Activated CD8-positive, alpha-beta memory T cell treated with anti-CD3 and anti-CD28 coated beads, Interleukin-2, amount 10 ng/mL, durations not matched to agents 7 days and 5 days (primary cell): ENCODE measurements at regions not wholly inside any gene's neighbourhood (a gene's known extent, or its start where the extent isn't known, plus 50 kb on each side); places are given as distances from the start of the nearest gene placed in this dataset.
"Not testable (repeated sequence)": the region's sequence is repeated elsewhere in the genome, so short reads cannot be mapped to it uniquely, and the experiment has no call there.

ENCODE experiments used
- ATAC-seq: fragments of 150-1000 bp; cut with Tn5 transposase; one replicate; pipeline ENCODE4 v1.10.0; 2021; ENCODE audit warnings: moderate library complexity
- CTCF ChIA-PET: fragments of 350-600 bp; sonication (Branson Sonifier 250); formaldehyde crosslinking; loops from one replicate; lab custom pipeline; 2021; ENCODE audit warnings: antibody characterized with exemption; lab: Charles Lee
- DNase-seq: peaks from one replicate; pipeline ENCODE4 v3.0.0-alpha.2; 2020
- H3K27ac Mint-ChIP-seq: one replicate; pipeline ENCODE4 v1.8.0; 2021; ENCODE audit warnings: mild to moderate bottlenecking, mixed read lengths
- H3K27me3 Mint-ChIP-seq: one replicate; pipeline ENCODE4 v1.8.0; 2021; ENCODE audit warnings: mixed read lengths
- H3K36me3 Mint-ChIP-seq: one replicate; pipeline ENCODE4 v1.8.0; 2021; ENCODE audit warnings: mild to moderate bottlenecking, mixed read lengths
- H3K4me1 Mint-ChIP-seq: one replicate; pipeline ENCODE4 v1.8.0; 2021; ENCODE audit warnings: mixed read lengths
- H3K4me3 Mint-ChIP-seq: one replicate; pipeline ENCODE4 v1.8.0; 2021; ENCODE audit warnings: mild to moderate bottlenecking, moderate library complexity, mixed read lengths
- H3K9me3 Mint-ChIP-seq: one replicate; pipeline ENCODE4 v1.8.0; 2022; ENCODE audit warnings: low read depth, mixed read lengths

- Mint-ChIP-seq H3K4me3 (no peak overlapping the region), H3K9me3 (no peaks in the 10 kb centered on the region), H3K4me1 (no peaks in the 10 kb centered on the region), H3K27ac (no peak overlapping the region), H3K36me3 (no peaks in the 10 kb centered on the region), H3K27me3 (peaks cover 39% of the 10 kb centered on the region)
- DNase-seq: no peak
- no peak for ATAC-seq
- CTCF ChIA-PET: interaction anchor here (1.0 kb wide), 1 partner anchor 9 kb away, joined by 3 read pairs; no protein-coding TSS in a partner anchor
Observed at GRCh38 chr6:128724738-128725137, 158.2 kb upstream of the LAMA2 start.

DNA sequence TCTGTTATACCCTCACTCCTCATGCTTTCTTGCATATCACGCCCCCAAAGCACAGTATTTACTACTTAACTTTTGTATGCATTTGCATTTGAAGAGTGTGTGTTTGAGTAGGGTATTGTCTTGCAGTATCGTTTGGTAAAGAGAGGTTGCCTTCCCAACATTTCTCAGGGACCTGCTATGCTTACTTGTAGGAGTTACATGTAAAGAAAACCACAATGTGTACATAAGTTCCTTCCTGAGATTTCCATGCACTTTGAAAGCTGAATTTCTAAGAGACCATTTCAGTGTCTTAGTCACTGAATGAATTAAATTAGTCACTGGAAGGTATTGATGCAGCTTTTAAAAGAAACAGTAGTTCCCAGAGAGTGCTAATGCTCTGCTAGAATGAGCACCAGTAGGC lies 159.3 kb upstream of the LAMA2 start:
- peaks cover 30% of the 10 kb centered on the region for H3K27me3 Mint-ChIP-seq
- DNase-seq (no peak), ATAC-seq (no peak)
- H3K27ac Mint-ChIP-seq: no peak overlapping the region
- H3K4me3 Mint-ChIP-seq: no peak overlapping the region
- H3K4me1 Mint-ChIP-seq: no peaks in the 10 kb centered on the region
- no peaks in the 10 kb centered on the region for H3K9me3 Mint-ChIP-seq
- CTCF ChIA-PET: no interaction called here
- H3K36me3 Mint-ChIP-seq: no peaks in the 10 kb centered on the region

GRCh38 chr6:128720891-128721290 lies 162.0 kb upstream of the LAMA2 start:
- Mint-ChIP-seq H3K4me3 (no peak overlapping the region), H3K4me1 (no peaks in the 10 kb centered on the region), H3K27ac (no peak overlapping the region), H3K27me3 (peaks cover 23% of the 10 kb centered on the region), H3K9me3 (no peaks in the 10 kb centered on the region), H3K36me3 (no peaks in the 10 kb centered on the region)
- no peak for ATAC-seq
- CTCF ChIA-PET: no interaction called here
- no peak for DNase-seq

DNA sequence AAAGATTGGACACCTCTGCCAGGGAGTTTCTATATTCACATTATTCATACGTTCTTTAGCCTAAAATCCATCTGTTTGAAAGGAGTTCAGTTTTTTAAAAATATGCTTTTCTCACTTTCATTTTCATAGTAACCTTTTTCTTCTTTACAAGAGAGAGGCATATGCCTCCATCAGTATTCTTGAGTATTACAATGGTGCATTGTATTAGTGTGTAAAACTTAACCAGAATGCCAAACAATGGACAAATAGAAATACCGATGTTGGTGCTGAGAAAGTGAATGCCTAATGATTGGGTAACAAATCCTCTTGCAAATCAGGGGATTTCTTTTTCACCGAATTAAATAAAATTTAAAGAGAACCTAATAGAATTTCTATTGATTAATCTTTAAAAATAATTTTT lies 163.2 kb upstream of the LAMA2 start:
- ATAC-seq (no peak), DNase-seq (no peak)
- CTCF ChIA-PET: no interaction called here
- Mint-ChIP-seq H3K27ac (no peak overlapping the region), H3K36me3 (no peaks in the 10 kb centered on the region), H3K27me3 (peaks cover 29% of the 10 kb centered on the region), H3K9me3 (no peaks in the 10 kb centered on the region), H3K4me3 (no peak overlapping the region), H3K4me1 (no peaks in the 10 kb centered on the region)

- Mint-ChIP-seq H3K36me3 (no peaks in the 10 kb centered on the region), H3K4me3 (no peak overlapping the region), H3K9me3 (no peaks in the 10 kb centered on the region), H3K27ac (no peak overlapping the region), H3K27me3 (peaks cover 19% of the 10 kb centered on the region), H3K4me1 (no peaks in the 10 kb centered on the region)
- DNase-seq: no peak
- ATAC-seq: no peak
- CTCF ChIA-PET: interaction anchor here (1.1 kb wide), 1 partner anchor 36 kb away, joined by 3 read pairs; no protein-coding TSS in a partner anchor
Observed at GRCh38 chr6:128713461-128713860, 169.5 kb upstream of the LAMA2 start.

- CTCF ChIA-PET: interaction anchor here (1.1 kb wide), 1 partner anchor 37 kb away, joined by 3 read pairs; no protein-coding TSS in a partner anchor
- ATAC-seq (no peak), DNase-seq (no peak)
- Mint-ChIP-seq H3K27me3 (peaks cover 16% of the 10 kb centered on the region), H3K4me3 (no peak overlapping the region), H3K4me1 (no peaks in the 10 kb centered on the region), H3K9me3 (no peaks in the 10 kb centered on the region), H3K27ac (no peak overlapping the region), H3K36me3 (no peaks in the 10 kb centered on the region)
Observed at GRCh38 chr6:128712898-128713297, 170.0 kb upstream of the LAMA2 start.

DNA sequence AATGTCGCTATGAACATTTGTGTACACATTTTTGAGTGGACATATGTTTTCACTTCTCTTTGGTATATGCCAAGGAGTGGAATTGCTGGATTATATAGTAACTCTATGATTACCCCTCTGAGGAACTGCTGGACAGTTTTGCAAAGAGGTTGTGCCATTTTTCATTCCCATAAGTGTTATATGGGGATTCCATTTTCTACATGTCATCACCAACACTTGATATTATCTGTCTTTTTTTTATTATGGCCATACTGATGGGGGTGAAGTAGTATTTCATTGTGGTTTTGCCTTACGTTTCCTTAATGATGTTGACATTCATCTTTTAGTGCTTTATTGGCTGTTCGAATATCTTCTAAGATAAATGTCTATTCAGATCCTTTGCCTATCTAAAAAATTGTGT lies 171.8 kb upstream of the LAMA2 start:
- H3K4me1 Mint-ChIP-seq: no peaks in the 10 kb centered on the region
- H3K27me3 Mint-ChIP-seq: peaks cover 14% of the 10 kb centered on the region
- CTCF ChIA-PET: no interaction called here
- H3K9me3 Mint-ChIP-seq: no peaks in the 10 kb centered on the region
- DNase-seq: no peak
- no peak overlapping the region for H3K27ac Mint-ChIP-seq
- ATAC-seq: no peak
- no peaks in the 10 kb centered on the region for H3K36me3 Mint-ChIP-seq
- H3K4me3 Mint-ChIP-seq: no peak overlapping the region

GRCh38 chr6:128710315-128710714 lies 172.6 kb upstream of the LAMA2 start:
- Mint-ChIP-seq H3K4me1 (no peaks in the 10 kb centered on the region), H3K27me3 (peaks cover 7% of the 10 kb centered on the region), H3K4me3 (no peak overlapping the region), H3K9me3 (no peaks in the 10 kb centered on the region), H3K27ac (no peak overlapping the region), H3K36me3 (no peaks in the 10 kb centered on the region)
- CTCF ChIA-PET: no interaction called here
- DNase-seq (no peak), ATAC-seq (no peak)

DNA sequence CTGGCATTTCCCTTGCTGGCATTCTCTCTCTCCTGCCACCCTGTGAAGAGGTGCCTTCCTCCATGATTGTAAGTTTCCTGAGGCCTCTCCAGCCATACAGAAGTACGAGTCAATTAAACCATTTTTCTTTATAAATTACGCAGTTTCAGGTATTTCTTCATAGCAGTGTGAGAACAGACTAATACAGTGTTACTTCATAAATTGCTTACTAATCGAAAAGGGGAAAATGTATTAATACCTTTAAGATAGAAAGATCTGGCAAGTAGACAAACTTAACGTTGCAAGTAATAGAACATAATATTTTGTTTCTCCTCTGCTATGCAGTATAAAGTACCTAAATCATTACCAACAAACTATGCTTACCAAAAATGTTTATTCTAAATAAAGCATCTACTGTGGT lies 178.3 kb upstream of the LAMA2 start:
- no peak for ATAC-seq
- Mint-ChIP-seq H3K4me1 (no peaks in the 10 kb centered on the region), H3K9me3 (no peaks in the 10 kb centered on the region), H3K27ac (no peak overlapping the region), H3K4me3 (no peak overlapping the region), H3K27me3 (no peaks in the 10 kb centered on the region), H3K36me3 (no peaks in the 10 kb centered on the region)
- CTCF ChIA-PET: no interaction called here
- DNase-seq: no peak

DNA sequence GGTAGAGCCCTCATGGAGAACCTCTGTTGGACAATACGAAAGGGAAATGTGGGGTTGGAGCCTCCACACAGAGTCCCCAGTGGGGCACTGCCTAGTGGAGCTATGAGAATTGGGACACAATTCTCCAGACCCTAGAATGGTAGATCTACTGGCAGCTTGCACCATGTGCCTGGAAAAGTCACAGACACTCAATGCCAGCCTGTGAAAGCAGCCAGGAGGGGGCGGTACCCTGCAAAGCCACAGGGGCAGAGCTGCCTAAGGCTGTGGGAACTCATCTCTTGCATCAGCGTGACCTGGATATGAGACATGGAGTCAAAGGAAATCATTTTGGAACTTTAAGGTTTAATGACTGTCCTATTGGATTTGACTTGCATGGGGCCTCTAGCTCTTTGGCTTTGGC lies 179.1 kb upstream of the LAMA2 start:
- H3K4me3 Mint-ChIP-seq, H3K27me3 Mint-ChIP-seq, H3K27ac Mint-ChIP-seq, H3K4me1 Mint-ChIP-seq, H3K36me3 Mint-ChIP-seq, ATAC-seq, CTCF ChIA-PET, H3K9me3 Mint-ChIP-seq, DNase-seq: not testable (repeated sequence)

DNA sequence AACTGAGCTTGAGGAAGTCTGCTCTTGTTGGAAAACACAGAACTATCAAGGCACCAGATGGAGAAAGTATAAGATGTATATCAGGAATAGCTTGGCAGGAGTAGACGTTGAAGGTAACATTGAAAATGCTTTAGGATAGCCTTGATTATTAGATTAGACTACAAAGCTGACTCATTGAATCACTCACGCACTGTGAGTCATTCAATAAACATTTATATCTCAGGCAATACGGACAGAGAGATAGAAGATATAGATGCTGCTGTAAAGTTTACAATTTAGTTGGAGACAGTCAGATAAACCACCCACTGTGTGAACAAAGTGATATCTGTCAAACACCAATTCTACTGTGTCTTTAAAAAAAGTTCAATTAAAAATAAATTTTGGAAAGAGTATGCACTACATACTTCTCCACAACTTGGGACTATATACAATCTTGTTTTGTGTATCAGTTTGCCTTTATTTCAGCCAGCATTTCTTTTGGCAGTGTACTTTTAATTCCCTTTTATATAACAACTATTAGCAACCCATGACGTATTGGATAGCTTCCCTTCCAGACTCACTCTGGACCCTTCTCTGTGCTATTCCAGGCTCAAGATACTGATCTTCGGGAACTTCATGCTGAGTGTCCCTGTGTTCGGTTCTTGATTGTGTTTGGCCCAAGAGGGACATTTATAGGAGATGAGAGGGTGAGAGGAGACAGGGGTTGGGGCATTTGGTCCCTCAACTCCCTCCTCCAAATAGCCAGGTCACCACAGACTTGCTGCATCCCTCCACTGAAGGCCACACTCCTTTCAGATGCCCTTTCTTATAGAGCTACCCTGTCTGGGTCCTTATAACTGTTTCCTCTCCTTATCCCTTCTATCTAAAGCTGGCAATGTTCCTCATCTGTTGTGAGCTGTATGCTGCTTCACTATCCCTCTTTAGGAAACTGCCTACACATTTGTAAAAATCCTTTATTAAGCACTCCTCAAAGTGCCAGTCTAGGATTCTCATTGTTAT lies 176.6 kb upstream of the PTPRK start:
- H3K27ac Mint-ChIP-seq: no peak overlapping the region

GRCh38 chr6:128694303-128695009 lies 174.1 kb upstream of the PTPRK start:
- CTCF ChIA-PET: no interaction called here
- peaks cover 10% of the 10 kb centered on the region for H3K27me3 Mint-ChIP-seq
- no peak overlapping the region for H3K4me3 Mint-ChIP-seq
- no peak for DNase-seq
- H3K27ac Mint-ChIP-seq: no peak overlapping the region
- H3K9me3 Mint-ChIP-seq: no peaks in the 10 kb centered on the region
- ATAC-seq: no peak
- H3K36me3 Mint-ChIP-seq: no peaks in the 10 kb centered on the region
- no peaks in the 10 kb centered on the region for H3K4me1 Mint-ChIP-seq

More for the DNA sequence above, 176.6 kb upstream of the PTPRK start:
- H3K4me1 Mint-ChIP-seq: no peaks in the 10 kb centered on the region
- peaks cover 3% of the 10 kb centered on the region for H3K27me3 Mint-ChIP-seq
- DNase-seq: no peak
- CTCF ChIA-PET: no interaction called here
- H3K9me3 Mint-ChIP-seq: no peaks in the 10 kb centered on the region
- H3K4me3 Mint-ChIP-seq: no peak overlapping the region
- no peaks in the 10 kb centered on the region for H3K36me3 Mint-ChIP-seq
- no peak for ATAC-seq

DNA sequence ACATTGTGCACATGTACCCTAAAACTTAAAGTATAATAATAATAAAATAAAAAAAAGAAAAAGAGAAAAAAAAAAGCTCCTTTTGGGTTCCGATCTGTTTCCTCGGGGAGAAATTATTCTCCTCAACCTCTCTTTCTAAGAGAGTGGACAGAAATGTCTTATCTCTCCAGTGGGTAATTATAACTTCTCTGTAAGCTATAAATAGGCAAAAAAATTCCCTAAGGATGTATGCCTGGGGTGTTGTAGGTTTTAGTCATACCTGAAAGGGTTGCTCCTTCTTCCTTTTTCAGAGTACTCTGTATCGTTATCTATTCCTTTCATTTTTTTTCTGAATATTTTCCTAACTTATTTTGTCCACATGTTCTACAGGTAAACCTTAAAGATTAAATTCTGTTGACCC lies 169.7 kb upstream of the PTPRK start:
- no peak for DNase-seq
- no peaks in the 10 kb centered on the region for H3K4me1 Mint-ChIP-seq
- H3K4me3 Mint-ChIP-seq: no peak overlapping the region
- CTCF ChIA-PET: no interaction called here
- H3K27ac Mint-ChIP-seq: no peak overlapping the region
- no peak for ATAC-seq
- no peaks in the 10 kb centered on the region for H3K36me3 Mint-ChIP-seq
- peaks cover 17% of the 10 kb centered on the region for H3K27me3 Mint-ChIP-seq
- H3K9me3 Mint-ChIP-seq: no peaks in the 10 kb centered on the region

DNA sequence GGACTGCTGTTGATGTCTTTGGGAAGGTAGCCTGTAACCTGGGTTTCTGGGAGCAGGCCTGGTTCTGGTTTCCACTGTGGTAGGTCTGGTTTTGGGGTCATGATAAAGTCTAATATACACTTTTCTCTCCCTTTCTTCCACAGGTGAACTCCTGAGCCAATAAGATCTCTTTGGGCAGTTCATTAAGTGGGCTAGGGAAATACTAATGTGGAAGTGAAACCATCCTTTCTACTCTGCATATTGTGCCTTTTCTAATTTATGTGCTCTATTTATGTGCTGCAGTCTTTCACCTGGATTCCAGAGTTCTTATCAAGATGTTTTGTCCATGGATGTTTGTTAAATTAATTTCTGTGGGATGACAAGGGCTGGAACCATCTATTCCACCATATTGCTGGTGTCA lies 165.7 kb upstream of the PTPRK start:
- Mint-ChIP-seq H3K4me3 (no peak overlapping the region), H3K27ac (no peak overlapping the region), H3K9me3 (no peaks in the 10 kb centered on the region), H3K36me3 (no peaks in the 10 kb centered on the region), H3K27me3 (peaks cover 23% of the 10 kb centered on the region), H3K4me1 (no peaks in the 10 kb centered on the region)
- DNase-seq: no peak
- CTCF ChIA-PET: no interaction called here
- ATAC-seq: no peak
